Activated T-cell treated with anti-CD3 and anti-CD28 coated beads, Interleukin-2, amount 50 U/mL, for 48 hours (primary cell): ENCODE measurements at regions not wholly inside any gene's neighbourhood (a gene's known extent, or its start where the extent isn't known, plus 50 kb on each side); places are given as distances from the start of the nearest gene placed in this dataset.

Experiments used
- DNase-seq, 2 experiments: peaks; one replicate each; pipeline ENCODE4 v3.0.0-alpha.2; 2020

GRCh38 chr18:42187611-42188380, 232.8 kb downstream of the PIK3C3 start:
- no peak for DNase-seq

- DNase-seq = no peak
Observed at GRCh38 chr18:42190643-42191042, 235.6 kb downstream of the PIK3C3 start.

- no peak for DNase-seq
Observed at GRCh38 chr18:42192251-42193248, 237.5 kb downstream of the PIK3C3 start.

- no peak for DNase-seq
Observed at GRCh38 chr18:42196651-42197050, 241.6 kb downstream of the PIK3C3 start.

- no peak for DNase-seq
Observed at GRCh38 chr18:42201137-42201536, 246.1 kb downstream of the PIK3C3 start.

GRCh38 chr18:42211201-42211600, 256.2 kb downstream of the PIK3C3 start:
- no peak for DNase-seq

- DNase-seq = no peak
Observed at GRCh38 chr18:42222557-42222956, 267.5 kb downstream of the PIK3C3 start.

GRCh38 chr18:42228581-42228980, 273.5 kb downstream of the PIK3C3 start:
- DNase-seq = no peak

GRCh38 chr18:42229211-42230210, 274.5 kb downstream of the PIK3C3 start:
- DNase-seq = no peak

- no peak for DNase-seq
Observed at GRCh38 chr18:42230636-42231035, 275.6 kb downstream of the PIK3C3 start.

GRCh38 chr18:42231284-42231683, 276.2 kb downstream of the PIK3C3 start:
- DNase-seq = no peak

- DNase-seq = no peak
Observed at GRCh38 chr18:42231796-42232195, 276.8 kb downstream of the PIK3C3 start.

- no peak for DNase-seq
Observed at GRCh38 chr18:42233908-42234307, 278.9 kb downstream of the PIK3C3 start.

- no peak for DNase-seq
Observed at GRCh38 chr18:42242758-42243157, 287.7 kb downstream of the PIK3C3 start.

GRCh38 chr18:42245137-42245536, 290.1 kb downstream of the PIK3C3 start:
- no peak for DNase-seq

GRCh38 chr18:42255908-42256765, 301.1 kb downstream of the PIK3C3 start:
- no peak for DNase-seq

- DNase-seq = no peak
Observed at GRCh38 chr18:42258301-42258965, 303.4 kb downstream of the PIK3C3 start.

- no peak for DNase-seq
Observed at GRCh38 chr18:42261731-42262130, 306.7 kb downstream of the PIK3C3 start.

- DNase-seq = no peak
Observed at GRCh38 chr18:42264497-42264896, 309.5 kb downstream of the PIK3C3 start.

GRCh38 chr18:42268186-42268725, 313.2 kb downstream of the PIK3C3 start:
- DNase-seq = no peak

GRCh38 chr18:42268798-42269197, 313.8 kb downstream of the PIK3C3 start:
- DNase-seq = no peak
